GM21360 (cell line): ENCODE measurements at regions not wholly inside any gene's neighbourhood (a gene's known extent, or its start where the extent isn't known, plus 50 kb on each side); places are given as distances from the start of the nearest gene placed in this dataset.
"Not testable (repeated sequence)": the region's sequence is repeated elsewhere in the genome, so short reads cannot be mapped to it uniquely, and the experiment has no call there.

Experiments used
- ATAC-seq: cut with Tn5 transposase; IDR thresholded peaks from one replicate; pipeline ENCODE4 v1.9.1; 2021; ENCODE audit warnings: mild to moderate bottlenecking, moderate library complexity; ENCODE audit not compliant: unreplicated experiment

DNA sequence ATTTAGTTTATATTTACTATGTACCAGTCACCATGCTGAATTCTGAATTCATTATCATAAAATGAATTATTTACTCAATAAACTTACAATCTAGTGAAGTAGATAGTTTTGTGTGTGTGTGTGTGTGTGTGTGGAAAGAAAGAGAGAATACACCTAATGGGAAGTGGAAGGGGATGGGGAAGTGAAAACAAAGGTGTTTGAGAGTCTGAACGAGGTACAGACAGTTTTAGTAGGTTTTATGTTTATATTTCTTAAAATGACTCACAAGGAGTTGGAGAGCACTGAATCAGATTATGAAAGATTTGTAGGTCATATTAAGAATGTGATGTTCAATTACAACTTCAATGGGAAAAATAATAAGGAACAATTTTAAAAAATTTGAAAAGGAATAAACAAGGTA, 1753.0 kb downstream of the SLITRK1 start:
- no peak for ATAC-seq

DNA sequence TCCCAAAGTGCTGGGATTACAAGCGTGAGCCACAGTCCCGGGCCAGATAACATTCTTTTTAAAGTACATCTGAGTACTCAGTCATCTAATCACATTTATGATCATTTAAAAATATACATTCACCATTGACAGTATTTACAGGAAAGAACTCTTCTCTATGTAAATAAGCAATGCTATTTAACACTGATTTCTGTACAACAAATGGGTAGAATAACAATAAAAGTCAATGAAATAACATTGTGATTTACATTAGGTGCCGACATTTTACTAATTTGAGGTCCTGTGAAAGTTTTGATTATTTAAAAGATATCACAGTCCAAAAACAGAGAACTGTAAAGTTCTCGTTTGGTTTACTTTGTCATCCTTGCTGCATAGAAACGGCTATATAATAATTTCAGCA, 1763.7 kb downstream of the SLITRK1 start:
- no peak for ATAC-seq

DNA sequence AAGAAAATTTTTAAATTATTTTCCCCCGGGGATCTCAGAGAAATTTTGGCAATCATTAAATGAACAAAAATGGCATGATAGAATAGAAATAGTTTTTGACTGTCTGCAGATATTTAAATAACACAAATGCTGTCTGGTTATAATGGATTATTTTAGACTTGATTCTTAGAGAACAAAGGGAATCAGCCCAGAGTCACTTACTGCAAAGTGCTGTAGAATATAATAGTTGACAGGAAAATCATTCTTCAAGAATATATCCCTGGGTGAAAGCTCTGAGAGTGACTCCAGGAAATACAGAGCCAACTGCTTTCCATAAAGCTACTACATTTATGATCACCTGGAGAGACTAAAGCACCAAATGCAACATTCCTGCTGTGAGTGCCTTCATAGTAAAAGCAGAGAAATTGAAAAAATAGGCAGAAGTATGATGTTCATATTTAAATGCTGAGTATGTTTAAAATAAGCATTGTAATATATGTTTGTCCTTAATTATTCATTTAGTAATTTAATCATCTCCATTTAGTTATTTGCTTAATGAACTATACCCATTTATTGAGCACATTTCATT, 1765.8 kb downstream of the SLITRK1 start:
- ATAC-seq: no peak

GRCh38 chr13:82115391-82115790, 1766.9 kb downstream of the SLITRK1 start:
- ATAC-seq: no peak

GRCh38 chr13:82096256-82096655, 1755.3 kb upstream of the SPRY2 start:
- no peak for ATAC-seq

DNA sequence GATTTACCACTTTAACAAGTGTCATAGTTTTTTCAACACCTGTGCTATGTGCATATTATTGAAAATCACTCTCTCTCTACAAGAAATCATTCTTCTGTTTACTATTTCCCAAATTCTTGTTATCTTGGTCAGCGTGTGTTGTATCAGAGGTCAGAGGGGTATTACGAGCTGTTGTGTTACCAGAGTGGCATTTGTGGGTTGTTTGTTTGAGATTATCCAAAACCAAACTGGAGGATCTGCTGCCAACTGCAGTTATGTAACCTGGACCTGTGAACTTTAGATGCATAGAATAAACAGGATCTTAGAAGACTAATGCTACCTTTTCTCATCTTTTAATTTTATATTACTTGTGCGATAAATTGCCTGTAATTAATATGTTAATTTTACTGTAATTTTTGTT, 1751.4 kb upstream of the SPRY2 start:
- ATAC-seq: no peak

- no peak for ATAC-seq
Measured at GRCh38 chr13:82088781-82089180, 1747.9 kb upstream of the SPRY2 start.

DNA sequence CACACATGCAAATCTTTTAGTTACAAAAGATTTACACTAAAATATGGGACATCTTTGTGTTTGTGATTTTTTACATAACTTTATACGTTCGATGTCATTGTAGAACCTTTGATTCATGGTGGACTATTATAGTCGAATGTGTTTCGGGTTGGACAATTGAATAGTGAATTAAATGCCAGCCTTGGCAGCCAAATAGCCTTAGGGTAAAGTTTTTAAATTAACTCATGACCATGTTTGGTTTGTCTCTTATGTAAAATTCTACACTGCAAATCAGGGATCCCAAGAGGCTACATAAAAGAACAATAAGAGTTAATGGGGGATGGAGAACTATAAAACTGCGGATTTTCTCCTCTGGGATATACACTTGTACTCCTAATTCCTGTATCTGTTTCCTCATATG, 1735.6 kb upstream of the SPRY2 start:
- ATAC-seq: no peak

- ATAC-seq: no peak
Measured at GRCh38 chr13:82070416-82070815, 1729.5 kb upstream of the SPRY2 start.

GRCh38 chr13:82062772-82063171, 1721.8 kb upstream of the SPRY2 start:
- no peak for ATAC-seq

- no peak for ATAC-seq
Measured at GRCh38 chr13:82058364-82058763, 1717.4 kb upstream of the SPRY2 start.

DNA sequence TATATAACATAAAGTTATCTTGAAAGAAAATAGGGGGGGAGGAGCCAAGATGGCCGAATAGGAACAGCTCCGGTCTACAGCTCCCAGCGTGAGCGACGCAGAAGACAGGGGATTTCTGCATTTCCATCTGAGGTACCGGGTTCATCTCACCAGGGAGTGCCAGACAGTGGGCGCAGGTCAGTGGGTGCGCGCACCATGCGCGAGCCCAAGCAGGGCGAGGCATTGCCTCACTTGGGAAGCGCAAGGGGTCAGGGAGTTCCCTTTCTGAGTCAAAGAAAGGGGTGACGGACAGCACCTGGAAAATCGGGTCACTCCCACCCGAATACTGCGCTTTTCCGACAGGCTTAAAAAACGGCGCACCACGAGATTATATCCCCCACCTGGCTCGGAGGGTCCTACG, 1704.4 kb upstream of the SPRY2 start:
- ATAC-seq: not testable (repeated sequence)

- no peak for ATAC-seq
Measured at GRCh38 chr13:82036602-82037001, 1695.7 kb upstream of the SPRY2 start.

- no peak for ATAC-seq
Measured at GRCh38 chr13:82011355-82011754, 1670.4 kb upstream of the SPRY2 start.

- no peak for ATAC-seq
Measured at GRCh38 chr13:82010780-82011179, 1669.9 kb upstream of the SPRY2 start.

DNA sequence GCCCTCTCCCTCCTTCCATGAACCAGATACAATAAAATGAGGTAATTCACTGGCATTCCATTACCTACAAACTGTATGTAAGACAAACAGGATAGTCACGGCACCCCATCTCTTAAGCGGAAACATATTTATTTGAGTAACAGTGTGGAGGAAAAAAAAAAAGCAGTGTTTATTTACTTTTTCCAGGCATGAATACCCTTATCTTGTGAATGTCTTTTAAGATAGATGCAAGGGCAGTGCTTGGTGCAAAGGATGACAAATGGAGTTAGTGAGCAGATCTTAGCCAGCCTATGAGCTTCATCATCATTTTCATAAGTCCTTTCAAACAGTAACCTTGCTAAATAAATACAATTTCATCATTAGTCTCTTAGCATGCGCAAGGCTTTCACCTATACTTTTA, 1661.8 kb upstream of the SPRY2 start:
- no peak for ATAC-seq

DNA sequence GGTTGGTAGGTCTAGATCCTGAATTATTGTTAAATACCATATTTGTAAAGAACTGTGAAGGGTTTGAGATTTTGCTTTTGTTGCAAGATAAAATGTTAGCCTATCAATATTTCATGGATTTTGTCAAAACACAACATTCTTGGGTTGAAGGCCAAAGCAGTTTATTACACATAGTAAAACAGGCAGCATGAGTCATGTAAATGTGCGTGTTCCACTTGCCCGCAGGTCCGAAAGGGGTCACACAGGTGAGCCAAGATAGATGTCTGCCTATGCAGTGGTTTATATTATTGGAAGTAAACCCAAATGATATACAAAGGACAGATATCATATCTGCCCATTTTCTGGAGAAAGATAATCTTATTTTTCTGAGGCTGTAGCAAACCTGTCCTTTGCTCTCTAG, 1654.4 kb upstream of the SPRY2 start:
- no peak for ATAC-seq

GRCh38 chr13:81990652-81991051, 1649.7 kb upstream of the SPRY2 start:
- ATAC-seq: no peak

- ATAC-seq: no peak
Measured at GRCh38 chr13:81988567-81988966, 1647.6 kb upstream of the SPRY2 start.

- no peak for ATAC-seq
Measured at GRCh38 chr13:81987677-81988357, 1646.9 kb upstream of the SPRY2 start.

DNA sequence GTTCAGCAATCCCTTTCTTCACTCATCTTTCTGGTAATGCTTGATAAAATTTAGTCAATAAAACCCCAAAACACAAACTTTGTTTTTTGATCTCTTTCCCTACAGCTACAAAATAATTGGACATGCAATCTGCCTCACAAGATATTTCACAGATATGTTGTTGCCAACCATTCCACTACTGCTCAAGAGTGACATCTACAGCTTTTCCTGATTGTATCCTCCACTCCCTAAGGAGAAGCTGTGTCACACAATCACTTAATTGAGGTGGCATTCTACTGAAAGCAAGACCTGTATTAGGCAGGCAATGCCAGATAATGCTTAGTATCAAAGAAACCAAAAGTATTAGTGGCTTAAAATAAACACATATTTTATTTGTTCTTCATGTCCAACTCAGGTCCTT, 1646.2 kb upstream of the SPRY2 start:
- ATAC-seq: no peak

DNA sequence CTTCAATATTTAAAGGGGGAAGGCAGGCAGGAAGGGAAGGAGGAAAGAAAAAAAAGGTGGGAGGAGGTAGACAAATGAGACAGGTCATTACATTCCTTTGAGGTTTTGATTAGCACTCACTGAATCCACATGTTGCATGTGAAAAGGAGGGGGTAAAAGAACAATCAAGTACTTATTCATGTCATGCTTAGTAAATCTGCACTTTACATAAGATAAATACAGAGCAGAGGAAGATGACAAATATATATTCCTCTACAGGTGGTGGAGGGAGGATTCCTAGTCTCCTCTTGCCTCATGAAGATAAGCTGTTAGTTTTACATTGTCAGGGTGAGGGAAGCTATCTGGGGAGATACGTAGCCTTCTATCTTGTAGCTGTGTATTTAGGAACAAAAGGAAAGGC, 1645.4 kb upstream of the SPRY2 start:
- no peak for ATAC-seq

DNA sequence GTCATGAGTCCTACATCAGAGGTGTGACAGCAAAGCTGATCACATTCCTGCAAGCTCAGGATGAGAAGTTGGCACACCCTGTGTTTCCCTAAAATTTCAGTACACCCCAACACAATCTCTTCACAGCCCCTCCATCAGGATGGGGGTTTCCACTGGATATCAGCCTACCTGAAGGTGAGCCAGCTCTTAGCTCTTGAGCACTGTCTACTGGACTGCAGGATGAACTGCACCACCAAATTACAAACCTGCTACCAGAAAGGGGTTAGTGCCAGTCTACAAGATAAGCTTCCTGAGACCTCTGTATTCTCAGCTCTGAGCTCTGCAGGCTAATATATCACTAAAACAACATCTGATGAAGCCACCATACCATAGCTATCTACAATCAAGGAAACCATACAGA, 1616.2 kb upstream of the SPRY2 start:
- ATAC-seq: no peak
